ENCODE measurements at regions not wholly inside any gene's neighbourhood (a gene's known extent, or its start where the extent isn't known, plus 50 kb on each side); places are given as distances from the start of the nearest gene placed in this dataset.

DNA sequence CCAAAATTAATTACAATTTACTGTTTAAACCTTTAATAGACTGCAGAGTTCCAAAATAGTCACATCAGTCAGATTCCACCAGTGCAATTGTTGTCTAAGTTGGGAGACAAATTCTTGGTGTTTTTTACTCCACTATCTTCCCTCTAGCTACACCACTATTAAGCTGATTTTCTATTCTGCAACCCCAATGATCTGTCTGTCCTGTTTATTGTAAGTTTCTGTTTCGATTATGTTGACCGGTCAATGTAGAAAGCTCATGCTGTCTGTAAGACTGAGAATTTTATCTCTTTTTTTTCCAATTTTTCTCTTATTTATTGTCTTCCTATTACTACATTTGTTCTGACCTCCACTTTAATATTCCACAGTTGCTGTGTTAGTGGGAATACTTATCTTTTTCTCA lies 557.5 kb downstream of the SH2D4B start:
- no peak for TF ChIP-seq POLR2AphosphoS5 (IDR thresholded peaks at IDR 0.05; ENCODE audit: low read depth, low read length)
- TF ChIP-seq SIN3A (IDR thresholded peaks at IDR 0.05; ENCODE audit: borderline replicate concordance, insufficient read depth, low read length) = no peak
- TF ChIP-seq, protein P1, sequence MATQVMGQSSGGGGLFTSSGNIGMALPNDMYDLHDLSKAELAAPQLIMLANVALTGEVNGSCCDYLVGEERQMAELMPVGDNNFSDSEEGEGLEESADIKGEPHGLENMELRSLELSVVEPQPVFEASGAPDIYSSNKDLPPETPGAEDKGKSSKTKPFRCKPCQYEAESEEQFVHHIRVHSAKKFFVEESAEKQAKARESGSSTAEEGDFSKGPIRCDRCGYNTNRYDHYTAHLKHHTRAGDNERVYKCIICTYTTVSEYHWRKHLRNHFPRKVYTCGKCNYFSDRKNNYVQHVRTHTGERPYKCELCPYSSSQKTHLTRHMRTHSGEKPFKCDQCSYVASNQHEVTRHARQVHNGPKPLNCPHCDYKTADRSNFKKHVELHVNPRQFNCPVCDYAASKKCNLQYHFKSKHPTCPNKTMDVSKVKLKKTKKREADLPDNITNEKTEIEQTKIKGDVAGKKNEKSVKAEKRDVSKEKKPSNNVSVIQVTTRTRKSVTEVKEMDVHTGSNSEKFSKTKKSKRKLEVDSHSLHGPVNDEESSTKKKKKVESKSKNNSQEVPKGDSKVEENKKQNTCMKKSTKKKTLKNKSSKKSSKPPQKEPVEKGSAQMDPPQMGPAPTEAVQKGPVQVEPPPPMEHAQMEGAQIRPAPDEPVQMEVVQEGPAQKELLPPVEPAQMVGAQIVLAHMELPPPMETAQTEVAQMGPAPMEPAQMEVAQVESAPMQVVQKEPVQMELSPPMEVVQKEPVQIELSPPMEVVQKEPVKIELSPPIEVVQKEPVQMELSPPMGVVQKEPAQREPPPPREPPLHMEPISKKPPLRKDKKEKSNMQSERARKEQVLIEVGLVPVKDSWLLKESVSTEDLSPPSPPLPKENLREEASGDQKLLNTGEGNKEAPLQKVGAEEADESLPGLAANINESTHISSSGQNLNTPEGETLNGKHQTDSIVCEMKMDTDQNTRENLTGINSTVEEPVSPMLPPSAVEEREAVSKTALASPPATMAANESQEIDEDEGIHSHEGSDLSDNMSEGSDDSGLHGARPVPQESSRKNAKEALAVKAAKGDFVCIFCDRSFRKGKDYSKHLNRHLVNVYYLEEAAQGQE (IDR thresholded peaks at IDR 0.05; ENCODE audit: insufficient read depth in 1 of 2, low read depth in 2 of 2, low read length in 2 of 2) = no peak
- no peak for TF ChIP-seq TAF1 (IDR thresholded peaks at IDR 0.05; ENCODE audit: borderline replicate concordance, insufficient read depth, low read length)
- no peak for TF ChIP-seq FOXP2 (optimal IDR thresholded peaks at IDR 0.05; ENCODE audit: borderline replicate concordance, extremely low read depth, extremely low read length, insufficient read depth)

DNA sequence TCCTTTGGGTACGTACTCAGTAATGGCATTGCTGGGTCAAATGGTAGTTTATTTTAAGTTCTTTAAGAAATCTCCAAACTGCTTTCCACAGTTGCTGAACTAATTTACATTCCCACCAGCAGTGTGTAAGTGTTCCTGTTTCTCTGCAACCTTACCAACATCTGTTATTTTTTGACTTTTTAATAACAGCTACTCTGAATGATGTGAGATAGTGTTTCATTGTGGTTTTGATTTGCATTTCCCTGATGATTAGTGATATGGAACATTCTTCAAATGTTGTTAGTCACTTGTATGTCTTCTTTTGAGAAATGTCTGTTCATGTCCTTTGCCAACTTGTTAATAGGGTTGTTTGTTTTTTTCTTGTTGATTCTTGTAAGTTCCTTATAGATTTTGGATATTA lies 558.9 kb downstream of the SH2D4B start:
- TF ChIP-seq TAF1 (IDR thresholded peaks at IDR 0.05; ENCODE audit: borderline replicate concordance, insufficient read depth, low read length) (no peak), FOXP2 (optimal IDR thresholded peaks at IDR 0.05; ENCODE audit: borderline replicate concordance, extremely low read depth, extremely low read length, insufficient read depth) (no peak), POLR2AphosphoS5 (IDR thresholded peaks at IDR 0.05; ENCODE audit: low read depth, low read length) (no peak), SIN3A (IDR thresholded peaks at IDR 0.05; ENCODE audit: borderline replicate concordance, insufficient read depth, low read length) (no peak)
- TF ChIP-seq, protein P1 (IDR thresholded peaks at IDR 0.05; ENCODE audit: insufficient read depth in 1 of 2, low read depth in 2 of 2, low read length in 2 of 2) = no peak

DNA sequence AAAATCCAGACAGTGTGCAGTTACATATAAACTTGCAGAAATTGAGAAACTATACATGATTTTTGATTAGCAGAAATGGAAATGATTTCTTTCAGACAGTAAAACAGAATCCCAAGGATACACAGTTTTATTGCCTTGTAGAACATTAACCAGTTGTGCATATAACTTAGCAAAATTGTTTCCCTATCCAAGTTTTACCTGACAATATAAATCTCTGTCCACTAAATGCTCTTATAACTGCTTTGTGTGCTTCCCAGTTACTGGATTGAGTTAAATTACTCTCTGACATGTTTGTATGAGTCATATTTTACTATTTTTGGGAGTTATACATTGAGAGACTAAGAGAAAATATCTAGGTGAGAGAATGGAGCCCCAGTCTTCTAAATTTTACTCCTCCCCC lies 563.4 kb downstream of the SH2D4B start:
- no peak for TF ChIP-seq SIN3A (IDR thresholded peaks at IDR 0.05; ENCODE audit: borderline replicate concordance, insufficient read depth, low read length)
- TF ChIP-seq POLR2AphosphoS5 (IDR thresholded peaks at IDR 0.05; ENCODE audit: low read depth, low read length) = no peak
- TF ChIP-seq FOXP2 (optimal IDR thresholded peaks at IDR 0.05; ENCODE audit: borderline replicate concordance, extremely low read depth, extremely low read length, insufficient read depth) = no peak
- no peak for TF ChIP-seq TAF1 (IDR thresholded peaks at IDR 0.05; ENCODE audit: borderline replicate concordance, insufficient read depth, low read length)
- TF ChIP-seq, protein P1 (IDR thresholded peaks at IDR 0.05; ENCODE audit: insufficient read depth in 1 of 2, low read depth in 2 of 2, low read length in 2 of 2) = no peak

DNA sequence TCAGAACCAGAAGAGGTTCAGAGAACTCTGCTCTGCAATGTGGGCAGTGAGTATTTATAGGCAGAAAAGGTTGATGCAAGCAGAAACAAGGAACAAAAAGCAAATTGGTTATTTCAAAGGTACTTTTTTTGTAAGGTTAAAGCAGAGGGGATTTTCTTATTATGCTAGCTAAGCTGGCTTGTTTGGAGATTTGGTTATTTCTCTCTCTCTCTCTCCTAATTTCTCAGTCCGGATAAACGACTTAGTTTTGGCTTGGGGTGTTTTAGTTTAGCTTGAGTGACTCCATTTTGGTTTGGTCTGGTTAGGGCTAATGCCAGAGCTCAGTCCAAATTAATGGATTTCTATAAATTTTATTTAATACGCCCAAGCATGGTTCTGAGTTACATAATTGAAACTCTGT lies 566.8 kb downstream of the SH2D4B start:
- no peak for TF ChIP-seq POLR2AphosphoS5 (IDR thresholded peaks at IDR 0.05; ENCODE audit: low read depth, low read length)
- TF ChIP-seq TAF1 (IDR thresholded peaks at IDR 0.05; ENCODE audit: borderline replicate concordance, insufficient read depth, low read length) = no peak
- TF ChIP-seq SIN3A (IDR thresholded peaks at IDR 0.05; ENCODE audit: borderline replicate concordance, insufficient read depth, low read length) = no peak

DNA sequence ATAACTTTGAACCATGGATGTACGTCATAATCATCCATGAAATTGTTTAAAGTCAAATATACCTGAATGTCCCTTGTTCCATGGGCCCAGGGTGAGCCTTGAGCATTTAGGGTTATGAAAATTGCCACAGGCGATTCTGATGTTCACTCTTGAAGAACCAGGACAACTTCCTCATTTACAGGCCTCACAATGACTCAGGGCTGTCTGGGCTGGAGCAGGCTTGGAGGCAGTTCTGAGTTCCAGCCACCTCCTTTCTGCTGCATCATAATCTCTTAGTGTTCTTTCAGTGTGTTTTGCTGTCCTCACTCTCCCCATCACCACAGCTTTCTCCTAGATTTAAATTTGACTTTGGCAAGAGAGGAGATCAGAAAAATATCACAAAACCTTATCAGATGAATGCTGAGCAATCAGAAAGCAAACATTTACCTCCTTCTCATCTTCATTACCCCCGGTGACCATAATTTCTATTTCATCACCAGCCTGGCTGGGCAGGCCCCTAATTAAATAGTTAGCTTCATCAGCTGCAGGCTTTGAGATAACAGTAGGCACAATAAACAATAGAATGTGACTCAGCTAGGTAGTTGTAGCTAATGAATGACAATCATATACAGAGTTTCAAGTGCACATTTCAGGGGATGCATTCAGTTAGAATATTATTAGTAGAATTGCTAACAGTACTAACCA lies 571.0 kb downstream of the SH2D4B start:
- TF ChIP-seq FOXP2 (optimal IDR thresholded peaks at IDR 0.05; ENCODE audit: borderline replicate concordance, extremely low read depth, extremely low read length, insufficient read depth) (no peak), TAF1 (IDR thresholded peaks at IDR 0.05; ENCODE audit: borderline replicate concordance, insufficient read depth, low read length) (no peak), SIN3A (IDR thresholded peaks at IDR 0.05; ENCODE audit: borderline replicate concordance, insufficient read depth, low read length) (no peak), POLR2AphosphoS5 (IDR thresholded peaks at IDR 0.05; ENCODE audit: low read depth, low read length) (no peak)
- TF ChIP-seq, protein P1 (IDR thresholded peaks at IDR 0.05; ENCODE audit: insufficient read depth in 1 of 2, low read depth in 2 of 2, low read length in 2 of 2) = no peak

Measured in PFSK-1 (cell line).